ENCODE measurements at regions not wholly inside any gene's neighbourhood (a gene's known extent, or its start where the extent isn't known, plus 50 kb on each side); places are given as distances from the start of the nearest gene placed in this dataset.

DNA sequence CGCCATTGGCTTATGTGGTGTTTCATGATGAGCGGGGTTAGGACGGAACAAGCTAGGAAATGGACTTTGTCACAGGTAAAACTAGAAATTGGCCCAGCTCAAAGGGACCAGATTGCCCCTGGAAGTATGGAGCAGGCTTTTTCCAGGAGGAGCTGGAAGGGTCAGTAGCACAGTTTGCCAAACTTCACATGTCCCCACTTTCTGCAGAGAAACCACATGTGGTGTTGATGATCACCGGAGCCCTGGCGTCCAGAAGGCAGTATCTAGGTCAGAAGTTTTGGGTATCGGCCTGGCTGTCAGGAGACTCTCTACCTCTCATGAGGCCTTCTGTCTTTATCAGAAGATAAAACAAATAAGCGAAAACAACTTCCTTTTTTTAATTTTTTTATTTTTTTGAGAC is 248.5 kb downstream of the SOX9 start:
- Histone ChIP-seq H3K4me1 (ENCODE audit: control insufficient read depth in 2 of 2, insufficient read depth in 2 of 2, low read length in 2 of 2) (no peaks in the 10 kb centered on the region), H3K9me3 (ENCODE audit: control insufficient read depth in 2 of 2, insufficient read depth in 1 of 2, low read length in 1 of 2) (no peaks in the 10 kb centered on the region), H3K27ac (ENCODE audit: low read depth in 1 of 2, low read length in 1 of 2) (no peak overlapping the region), H3K36me3 (ENCODE audit: control insufficient read depth in 2 of 2, insufficient read depth in 2 of 2, low read length in 1 of 2) (no peaks in the 10 kb centered on the region), H3K27me3 (ENCODE audit: control insufficient read depth in 2 of 2, insufficient read depth in 1 of 2, low read length in 1 of 2) (no peaks in the 10 kb centered on the region), H3K4me3 (ENCODE audit: low read length in 2 of 2) (no peak overlapping the region)
- 94% methylated on average over 7 of the region's 7 CpGs for WGBS
- DNase-seq (ENCODE audit: low read depth in 6 of 9, low spot score in 9 of 9): no peak

DNA sequence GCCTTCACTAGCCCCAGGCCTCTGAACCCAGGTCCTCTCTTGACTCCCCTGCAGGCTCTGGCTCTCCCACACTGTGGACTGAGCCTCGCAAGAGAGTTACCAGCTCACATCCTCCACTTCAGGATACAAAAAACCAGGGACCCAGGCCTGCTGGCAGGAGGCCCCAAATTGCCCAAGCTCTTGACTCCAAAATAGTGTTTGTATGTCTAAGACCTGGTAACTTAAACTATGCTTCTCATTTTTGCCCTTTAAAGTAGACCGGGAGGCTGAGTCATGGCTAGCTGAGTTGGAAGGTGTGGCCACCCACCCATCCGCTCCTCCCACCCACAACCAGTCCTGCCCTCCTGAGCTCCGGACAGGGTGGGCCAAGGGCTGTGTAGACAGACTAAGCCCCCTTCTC is 250.0 kb downstream of the SOX9 start:
- Histone ChIP-seq H3K27ac (ENCODE audit: low read depth in 1 of 2, low read length in 1 of 2) (no peak overlapping the region), H3K27me3 (ENCODE audit: control insufficient read depth in 2 of 2, insufficient read depth in 1 of 2, low read length in 1 of 2) (no peaks in the 10 kb centered on the region), H3K4me1 (ENCODE audit: control insufficient read depth in 2 of 2, insufficient read depth in 2 of 2, low read length in 2 of 2) (no peaks in the 10 kb centered on the region), H3K4me3 (ENCODE audit: low read length in 2 of 2) (no peak overlapping the region), H3K36me3 (ENCODE audit: control insufficient read depth in 2 of 2, insufficient read depth in 2 of 2, low read length in 1 of 2) (no peaks in the 10 kb centered on the region), H3K9me3 (ENCODE audit: control insufficient read depth in 2 of 2, insufficient read depth in 1 of 2, low read length in 1 of 2) (no peaks in the 10 kb centered on the region)
- DNase-seq (ENCODE audit: low read depth in 6 of 9, low spot score in 9 of 9): no peak
- WGBS: 91% methylated on average over 4 of the region's 4 CpGs

DNA sequence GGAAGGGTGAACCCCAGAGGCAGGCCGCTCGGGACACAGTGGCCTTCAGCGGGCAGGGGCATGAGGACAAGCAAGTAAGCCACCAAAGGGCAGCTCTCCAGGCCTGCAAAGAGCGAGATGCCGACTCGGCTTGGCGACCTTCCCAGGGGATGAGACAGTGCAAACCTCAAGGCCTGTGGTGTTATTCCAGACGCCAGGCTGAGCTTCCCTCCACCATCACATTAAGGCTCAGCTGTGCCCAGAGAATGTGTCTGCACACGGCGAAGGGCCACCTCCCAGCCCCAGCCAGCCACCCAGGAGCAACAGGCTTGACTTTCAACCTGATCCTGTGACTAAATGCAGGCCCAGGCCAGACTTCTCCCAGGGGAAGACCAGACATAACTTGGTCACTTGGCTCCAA is 251.4 kb downstream of the SOX9 start:
- no peaks in the 10 kb centered on the region for H3K9me3 ChIP-seq (ENCODE audit: control insufficient read depth in 2 of 2, insufficient read depth in 1 of 2, low read length in 1 of 2)
- no peak overlapping the region for H3K4me3 ChIP-seq (ENCODE audit: low read length in 2 of 2)
- no peaks in the 10 kb centered on the region for H3K27me3 ChIP-seq (ENCODE audit: control insufficient read depth in 2 of 2, insufficient read depth in 1 of 2, low read length in 1 of 2)
- H3K27ac ChIP-seq (ENCODE audit: low read depth in 1 of 2, low read length in 1 of 2): no peak overlapping the region
- WGBS: 93% methylated on average over 10 of the region's 10 CpGs
- H3K36me3 ChIP-seq (ENCODE audit: control insufficient read depth in 2 of 2, insufficient read depth in 2 of 2, low read length in 1 of 2): no peaks in the 10 kb centered on the region
- no peak for DNase-seq (ENCODE audit: low read depth in 6 of 9, low spot score in 9 of 9)
- H3K4me1 ChIP-seq (ENCODE audit: control insufficient read depth in 2 of 2, insufficient read depth in 2 of 2, low read length in 2 of 2): no peaks in the 10 kb centered on the region

DNA sequence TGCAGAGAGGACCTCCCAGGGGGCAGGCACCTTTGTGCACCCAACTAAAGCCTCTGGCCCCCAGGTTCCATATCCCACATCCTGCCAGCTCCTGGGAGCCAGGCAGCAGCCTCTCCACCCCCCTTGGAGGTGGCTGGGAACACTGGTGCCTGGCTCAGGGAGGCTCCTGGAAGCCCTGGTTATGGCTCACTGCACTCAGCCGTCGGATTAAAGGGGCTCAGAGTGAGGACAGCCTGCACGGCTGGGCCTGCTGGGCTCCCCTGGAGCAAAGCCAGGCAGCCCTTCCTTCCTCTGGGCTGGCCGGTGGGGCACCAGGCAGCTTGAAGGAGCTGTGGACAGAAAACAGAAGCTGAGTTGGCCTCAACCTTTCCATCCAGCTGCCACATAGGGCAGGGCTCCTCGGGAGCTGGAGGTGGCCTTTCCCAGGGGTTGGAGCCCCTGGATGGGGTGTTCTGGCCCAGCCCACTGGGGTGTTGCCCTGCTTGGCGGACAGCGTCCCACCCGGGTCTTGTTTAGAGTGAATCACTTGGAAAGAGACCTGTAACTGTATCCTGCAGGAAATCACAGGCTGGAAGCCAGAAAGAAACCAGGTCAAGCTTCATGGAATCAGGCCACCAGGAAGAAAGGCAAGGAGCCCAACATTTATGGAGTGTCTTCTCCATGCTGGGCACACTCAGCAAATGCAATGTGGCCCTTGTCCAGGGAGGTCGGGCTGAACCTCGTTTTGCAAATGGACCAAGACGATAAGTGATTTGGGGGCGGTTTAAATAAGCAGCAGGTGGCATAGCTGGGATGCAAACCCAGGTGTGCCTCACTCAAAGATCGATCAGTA is 253.3 kb downstream of the SOX9 start:
- Histone ChIP-seq H3K9me3 (ENCODE audit: control insufficient read depth in 2 of 2, insufficient read depth in 1 of 2, low read length in 1 of 2) (no peaks in the 10 kb centered on the region), H3K4me1 (ENCODE audit: control insufficient read depth in 2 of 2, insufficient read depth in 2 of 2, low read length in 2 of 2) (no peaks in the 10 kb centered on the region), H3K36me3 (ENCODE audit: control insufficient read depth in 2 of 2, insufficient read depth in 2 of 2, low read length in 1 of 2) (no peaks in the 10 kb centered on the region), H3K4me3 (ENCODE audit: low read length in 2 of 2) (no peak overlapping the region), H3K27ac (ENCODE audit: low read depth in 1 of 2, low read length in 1 of 2) (no peak overlapping the region), H3K27me3 (ENCODE audit: control insufficient read depth in 2 of 2, insufficient read depth in 1 of 2, low read length in 1 of 2) (no peaks in the 10 kb centered on the region)
- DNase-seq (ENCODE audit: low read depth in 6 of 9, low spot score in 9 of 9): no peak
- 61% methylated on average over 13 of the region's 13 CpGs for WGBS

DNA sequence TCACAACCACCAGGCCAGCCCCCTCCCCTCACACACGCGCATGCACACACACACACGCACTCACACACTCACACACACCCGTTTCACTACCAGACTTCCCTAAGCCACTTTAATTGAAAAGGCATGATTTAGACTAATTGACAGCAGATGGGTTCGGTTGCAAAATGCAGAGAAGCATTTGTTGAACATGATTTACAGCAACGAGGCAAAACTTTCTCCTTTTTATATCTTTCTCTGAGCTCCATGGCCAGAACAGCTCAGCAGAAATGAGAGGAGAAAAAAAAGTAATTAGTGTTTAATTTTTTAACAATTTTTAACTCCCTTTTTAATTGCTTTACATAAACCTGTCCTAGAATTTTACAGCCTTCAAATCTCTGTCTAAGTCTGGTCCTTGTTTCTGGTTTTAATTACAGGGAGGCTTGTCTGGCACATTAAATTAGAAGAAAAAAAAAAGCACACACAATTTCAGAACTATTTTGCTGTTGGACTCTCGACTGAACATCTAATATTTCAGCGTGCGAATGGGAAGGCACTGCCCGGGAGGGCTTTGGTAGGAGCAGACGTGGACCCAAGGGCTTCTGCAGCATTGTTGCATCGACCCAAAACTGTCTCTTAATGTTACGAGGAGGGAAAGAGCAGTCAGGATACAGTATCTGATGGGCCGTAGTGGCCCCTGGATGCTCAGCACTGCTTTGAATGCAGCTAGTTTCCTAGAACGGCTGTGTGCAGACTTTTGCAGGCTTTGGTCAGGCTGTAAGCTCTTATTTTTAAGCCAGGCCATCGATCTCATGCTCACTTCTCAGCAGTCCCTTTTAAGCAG is 255.9 kb downstream of the SOX9 start:
- Histone ChIP-seq H3K4me1 (ENCODE audit: control insufficient read depth in 2 of 2, insufficient read depth in 2 of 2, low read length in 2 of 2) (no peaks in the 10 kb centered on the region), H3K4me3 (ENCODE audit: low read length in 2 of 2) (no peak overlapping the region), H3K36me3 (ENCODE audit: control insufficient read depth in 2 of 2, insufficient read depth in 2 of 2, low read length in 1 of 2) (no peaks in the 10 kb centered on the region), H3K27ac (ENCODE audit: low read depth in 1 of 2, low read length in 1 of 2) (no peak overlapping the region), H3K27me3 (ENCODE audit: control insufficient read depth in 2 of 2, insufficient read depth in 1 of 2, low read length in 1 of 2) (no peaks in the 10 kb centered on the region), H3K9me3 (ENCODE audit: control insufficient read depth in 2 of 2, insufficient read depth in 1 of 2, low read length in 1 of 2) (no peaks in the 10 kb centered on the region)
- 84% methylated on average over 16 of the region's 16 CpGs for WGBS
- no peak for DNase-seq (ENCODE audit: low read depth in 6 of 9, low spot score in 9 of 9)

DNA sequence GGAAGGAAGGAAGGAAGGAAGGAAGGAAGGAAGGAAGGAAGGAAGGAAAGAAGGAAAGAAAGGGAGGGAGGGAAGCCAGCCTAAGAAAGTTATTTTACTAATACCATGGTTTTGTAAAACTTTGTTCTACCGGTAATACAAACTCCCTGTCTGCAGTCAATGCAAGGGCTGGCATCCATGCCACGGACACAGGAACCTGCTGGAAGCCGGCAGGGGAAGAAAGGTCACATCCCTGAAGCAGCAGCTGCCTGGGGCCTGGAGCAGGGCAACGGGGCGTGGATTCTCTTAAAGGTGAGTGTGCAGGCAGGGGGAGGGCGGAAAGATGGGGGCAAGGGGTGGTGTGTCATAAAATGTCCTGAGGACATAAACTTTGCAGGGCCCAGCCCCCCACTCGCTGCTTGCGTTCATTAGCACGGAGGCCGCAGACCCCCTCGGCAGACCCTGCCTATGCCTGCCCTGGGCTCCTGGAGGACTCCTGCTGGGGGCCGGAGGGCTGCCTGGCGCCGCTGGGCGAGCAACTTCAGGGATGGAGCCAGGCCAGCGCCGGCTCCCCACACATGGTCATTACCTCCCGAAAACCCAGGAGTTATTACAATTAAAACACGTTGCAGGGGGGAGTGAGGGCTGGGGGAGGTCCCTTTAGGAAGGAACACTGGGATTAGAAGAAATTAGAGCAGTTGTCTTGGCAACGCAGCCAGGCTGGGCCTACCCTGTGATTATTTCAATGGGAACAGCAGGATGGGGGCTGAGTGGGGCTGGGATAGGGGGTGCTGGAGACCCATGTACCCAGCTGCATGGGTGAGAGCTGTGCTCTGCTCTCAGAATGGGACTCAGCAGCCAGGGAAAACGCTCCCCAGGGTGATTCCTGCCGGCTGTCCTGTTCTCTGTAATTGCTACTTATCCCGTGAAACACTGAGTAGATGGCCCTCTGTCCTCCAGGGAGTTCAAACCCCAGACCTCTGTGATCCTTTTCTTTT is 257.9 kb downstream of the SOX9 start:
- no peaks in the 10 kb centered on the region for H3K9me3 ChIP-seq (ENCODE audit: control insufficient read depth in 2 of 2, insufficient read depth in 1 of 2, low read length in 1 of 2)
- H3K27me3 ChIP-seq (ENCODE audit: control insufficient read depth in 2 of 2, insufficient read depth in 1 of 2, low read length in 1 of 2): no peaks in the 10 kb centered on the region
- no peak overlapping the region for H3K27ac ChIP-seq (ENCODE audit: low read depth in 1 of 2, low read length in 1 of 2)
- 76% methylated on average over 23 of the region's 23 CpGs for WGBS
- no peaks in the 10 kb centered on the region for H3K36me3 ChIP-seq (ENCODE audit: control insufficient read depth in 2 of 2, insufficient read depth in 2 of 2, low read length in 1 of 2)
- H3K4me3 ChIP-seq (ENCODE audit: low read length in 2 of 2): no peak overlapping the region
- DNase-seq (ENCODE audit: low read depth in 6 of 9, low spot score in 9 of 9): no peak
- no peaks in the 10 kb centered on the region for H3K4me1 ChIP-seq (ENCODE audit: control insufficient read depth in 2 of 2, insufficient read depth in 2 of 2, low read length in 2 of 2)

DNA sequence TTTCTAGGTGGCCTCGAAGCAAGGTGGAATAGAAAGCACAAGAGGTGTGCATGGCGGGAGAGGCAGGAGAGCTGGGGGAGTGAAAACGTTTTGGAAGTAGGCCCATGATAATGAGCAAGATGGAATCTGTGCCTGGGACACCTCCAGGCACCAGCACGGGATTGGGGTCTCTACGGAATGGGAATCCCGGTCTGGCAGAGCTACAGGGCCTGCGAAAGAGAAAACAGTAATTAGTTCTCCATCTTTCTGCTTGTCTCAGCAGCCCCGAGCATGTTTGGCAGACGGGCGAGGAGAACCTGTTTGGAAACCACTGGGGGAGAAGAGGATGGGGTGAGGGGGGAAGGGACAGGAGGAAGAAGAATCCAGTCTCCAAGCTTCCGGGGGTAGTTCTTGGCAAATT is 258.7 kb downstream of the SOX9 start:
- Histone ChIP-seq H3K4me1 (ENCODE audit: control insufficient read depth in 2 of 2, insufficient read depth in 2 of 2, low read length in 2 of 2) (no peaks in the 10 kb centered on the region), H3K4me3 (ENCODE audit: low read length in 2 of 2) (no peak overlapping the region), H3K27me3 (ENCODE audit: control insufficient read depth in 2 of 2, insufficient read depth in 1 of 2, low read length in 1 of 2) (no peaks in the 10 kb centered on the region), H3K9me3 (ENCODE audit: control insufficient read depth in 2 of 2, insufficient read depth in 1 of 2, low read length in 1 of 2) (no peaks in the 10 kb centered on the region), H3K36me3 (ENCODE audit: control insufficient read depth in 2 of 2, insufficient read depth in 2 of 2, low read length in 1 of 2) (no peaks in the 10 kb centered on the region), H3K27ac (ENCODE audit: low read depth in 1 of 2, low read length in 1 of 2) (no peak overlapping the region)
- 78% methylated on average over 11 of the region's 11 CpGs for WGBS
- DNase-seq (ENCODE audit: low read depth in 6 of 9, low spot score in 9 of 9): no peak

DNA sequence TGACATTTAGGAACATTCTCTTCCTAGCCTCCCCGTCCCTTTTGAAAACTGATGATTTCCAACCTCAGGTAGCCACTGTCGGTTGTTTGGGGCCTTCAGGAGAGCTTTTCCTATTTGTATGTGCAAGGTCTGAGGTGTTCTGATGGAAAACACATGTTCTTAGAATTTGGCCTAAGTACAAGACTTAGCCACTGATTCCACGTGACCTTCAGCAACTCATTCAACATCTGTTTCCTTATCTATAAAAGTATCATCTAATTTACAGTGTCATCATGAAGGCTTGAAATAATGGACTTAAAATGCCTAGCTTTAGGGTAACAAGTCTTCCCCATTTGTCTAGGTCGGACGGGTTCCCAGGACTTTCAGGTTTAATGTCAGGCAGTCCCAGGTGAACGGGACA is 259.3 kb downstream of the SOX9 start:
- H3K9me3 ChIP-seq (ENCODE audit: control insufficient read depth in 2 of 2, insufficient read depth in 1 of 2, low read length in 1 of 2): no peaks in the 10 kb centered on the region
- H3K4me3 ChIP-seq (ENCODE audit: low read length in 2 of 2): no peak overlapping the region
- H3K27ac ChIP-seq (ENCODE audit: low read depth in 1 of 2, low read length in 1 of 2): no peak overlapping the region
- H3K4me1 ChIP-seq (ENCODE audit: control insufficient read depth in 2 of 2, insufficient read depth in 2 of 2, low read length in 2 of 2): no peaks in the 10 kb centered on the region
- 90% methylated on average over 6 of the region's 6 CpGs for WGBS
- no peaks in the 10 kb centered on the region for H3K36me3 ChIP-seq (ENCODE audit: control insufficient read depth in 2 of 2, insufficient read depth in 2 of 2, low read length in 1 of 2)
- no peaks in the 10 kb centered on the region for H3K27me3 ChIP-seq (ENCODE audit: control insufficient read depth in 2 of 2, insufficient read depth in 1 of 2, low read length in 1 of 2)
- DNase-seq (ENCODE audit: low read depth in 6 of 9, low spot score in 9 of 9): no peak

Measured in thymus (tissue), 11 donors.